NOMO-1 treated with DMSO at 0.1 percent for 48 hours (cell line): ENCODE measurements at regions not wholly inside any gene's neighbourhood (a gene's known extent, or its start where the extent isn't known, plus 50 kb on each side); places are given as distances from the start of the nearest gene placed in this dataset.

Experiments used
- DNase-seq: peaks from one replicate; lab custom pipeline; 2025; ENCODE audit not compliant: unreplicated experiment; lab: John Stamatoyannopoulos, UW

DNA sequence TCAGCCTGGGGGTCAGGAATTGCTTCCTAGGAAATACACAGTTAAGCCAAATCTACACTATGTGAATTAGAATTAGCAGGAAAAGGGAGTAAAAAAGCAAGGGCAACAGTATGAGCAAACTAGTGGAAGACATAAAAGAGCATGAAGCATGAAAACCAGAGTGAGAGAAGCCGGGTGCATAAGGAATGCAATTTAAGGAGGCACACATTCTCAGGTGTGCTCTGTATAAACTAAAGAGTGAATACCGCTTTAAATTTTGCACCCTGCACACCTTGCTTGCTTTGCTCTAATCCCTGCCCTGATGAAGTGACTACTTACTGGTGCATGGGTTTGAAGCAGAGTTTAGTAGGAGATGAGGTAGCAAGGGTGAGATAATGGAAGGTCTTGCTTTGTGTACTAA lies 65.7 kb upstream of the EPHA4 start:
- DNase-seq = no peak

DNA sequence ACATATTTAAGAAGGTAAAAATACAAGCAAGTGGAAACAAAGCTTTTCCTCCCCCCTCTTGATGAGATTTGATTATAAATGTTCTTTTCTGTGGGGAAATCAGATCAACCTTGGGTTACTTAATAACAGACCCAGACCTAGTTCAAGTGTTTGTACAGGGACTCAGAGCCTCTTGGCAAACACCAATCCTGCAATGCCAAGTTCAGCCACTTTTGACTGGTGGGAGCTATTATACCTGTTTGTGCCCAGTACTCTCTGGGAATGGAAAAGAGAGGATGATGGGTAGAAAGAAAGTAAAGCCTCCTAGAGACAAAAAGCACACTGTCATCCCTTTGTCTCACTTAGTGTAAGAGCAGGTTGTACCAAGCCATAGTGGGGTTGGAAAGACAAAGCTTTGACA lies 63.8 kb upstream of the EPHA4 start:
- DNase-seq = no peak

DNA sequence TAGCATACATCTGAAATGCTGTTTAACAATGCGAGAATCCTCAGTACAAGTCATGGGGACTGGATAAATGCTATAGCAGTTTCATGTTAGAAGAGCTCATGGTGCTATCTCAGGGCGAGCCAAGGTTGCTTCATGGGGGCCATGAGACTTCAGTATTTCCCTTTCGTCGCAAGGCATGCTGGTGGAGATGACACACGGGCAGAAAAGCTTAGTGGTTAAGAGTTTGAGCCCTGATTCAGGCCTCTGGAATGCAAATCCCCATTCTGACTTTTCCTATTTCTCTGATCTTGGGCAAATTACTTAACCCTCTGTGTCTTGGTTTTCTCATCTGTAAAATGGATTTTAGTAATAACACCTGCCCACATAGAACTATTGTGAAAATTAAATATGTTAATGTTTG lies 57.4 kb upstream of the EPHA4 start:
- DNase-seq = no peak

DNA sequence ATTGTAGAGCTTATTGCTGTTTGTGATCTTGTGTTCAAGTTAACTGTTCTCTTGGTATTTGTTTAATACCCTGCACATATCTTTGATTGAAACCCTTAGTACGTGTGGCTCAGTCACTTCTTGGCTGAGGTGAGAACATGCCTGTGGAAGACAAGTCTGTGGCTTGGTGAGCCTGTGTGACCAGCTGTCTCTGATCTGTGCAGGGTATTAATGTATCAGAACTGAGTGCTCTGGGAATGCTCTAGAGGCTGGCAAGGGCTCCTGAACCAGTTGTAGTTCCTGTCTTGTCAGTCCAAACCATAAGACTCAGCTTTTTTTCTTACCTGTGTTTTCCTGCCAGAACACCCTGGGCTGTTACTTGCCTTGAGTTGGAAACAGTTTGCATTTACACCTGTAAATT lies 52.4 kb upstream of the EPHA4 start:
- DNase-seq = no peak
